Endothelial cell of umbilical vein (primary cell): ENCODE measurements at regions not wholly inside any gene's neighbourhood (a gene's known extent, or its start where the extent isn't known, plus 50 kb on each side); places are given as distances from the start of the nearest gene placed in this dataset.

Source experiments
- BruUV-seq: library from RNA; stranded (reverse); fragments of 400-500 nt; replicated peaks from 2 replicates; lab custom pipeline; 2021; lab: Mats Ljungman, UMichigan
- CTCF ChIA-PET: fragments of 300-600, 350-600 bp; sonication (Branson Sonifier 250); formaldehyde crosslinking; loops from one replicate; lab custom pipeline; 2021; ENCODE audit warnings: antibody characterized with exemption, inconsistent platforms; lab: Charles Lee
- POLR2A ChIA-PET: fragments of 300-600, 350-600 bp; sonication (Branson Sonifier 250); formaldehyde crosslinking; loops from one replicate; lab custom pipeline; 2021; ENCODE audit warnings: antibody characterized with exemption, inconsistent platforms; lab: Charles Lee
- DNase-seq: peaks from one replicate; pipeline ENCODE4 v3.0.0-alpha.2; 2011; ENCODE audit warnings: low read depth, low spot score
- FAIRE-seq: peaks from 2 replicates; lab custom pipeline; 2011; peaks lifted over from hg19 to GRCh38; lab: Jason Lieb, UNC
- H2AFZ ChIP-seq: 2 replicates; pipeline ENCODE4 v1.6.0; 2012; ENCODE audit warnings: low read depth, low read length, control low read depth, inconsistent platforms
- H3K27ac ChIP-seq: 2 replicates; pipeline ENCODE4 v1.5.1; 2011; ENCODE audit warnings: low read depth, mild to moderate bottlenecking, control low read depth, low read length, moderate library complexity; ENCODE audit not compliant: insufficient read depth
- H3K27me3 ChIP-seq, 2 experiments: 2 replicates each; pipeline versions ENCODE4 v1.6.0 to v1.6.1; 2011; ENCODE audit warnings: low read length in 2 of 2, mixed read lengths in 1 of 2; ENCODE audit not compliant: control insufficient read depth in 2 of 2, insufficient read depth in 2 of 2
- H3K36me3 ChIP-seq, 2 experiments: 2 replicates in 1 of 2; 3 replicates in 1 of 2; pipeline ENCODE4 v1.5.1; 2011; ENCODE audit warnings: low read length in 2 of 2, mild to moderate bottlenecking in 1 of 2, moderate library complexity in 1 of 2; ENCODE audit not compliant: control insufficient read depth in 2 of 2, insufficient read depth in 2 of 2; ENCODE audit errors: extremely low read depth in 1 of 2
- H3K4me1 ChIP-seq: 3 replicates; pipeline ENCODE4 v1.5.1; 2011; ENCODE audit warnings: mild to moderate bottlenecking, low read length; ENCODE audit not compliant: control insufficient read depth, insufficient read depth; ENCODE audit errors: extremely low read depth
- H3K4me2 ChIP-seq: 2 replicates; pipeline ENCODE4 v1.6.1; 2011; ENCODE audit warnings: low read length, control low read depth, mixed read lengths; ENCODE audit not compliant: insufficient read depth
- H3K4me3 ChIP-seq, 3 experiments: fragments of 200-600 bp in 1 of 3; sonication (generic), shearing (Covaris generic) in 1 of 3; replicated peaks in 1 of 3; 2 replicates each; pipeline ENCODE4 v1.5.1; 2011 to 2016; ENCODE audit warnings: control low read depth in 3 of 3, low read length in 3 of 3, mild to moderate bottlenecking in 2 of 3, inconsistent platforms in 1 of 3, low read depth in 1 of 3, moderate library complexity in 1 of 3; ENCODE audit not compliant: insufficient read depth in 1 of 3
- H3K79me2 ChIP-seq: 2 replicates; pipeline ENCODE4 v1.6.0; 2012; ENCODE audit warnings: low read length, inconsistent platforms; ENCODE audit not compliant: control insufficient read depth, insufficient read depth
- H3K9ac ChIP-seq: replicated peaks from 2 replicates; pipeline ENCODE3; 2011; ENCODE audit warnings: low read length, control low read depth; ENCODE audit not compliant: insufficient read depth; ENCODE audit errors: extremely low read depth
- H3K9me1 ChIP-seq: replicated peaks from 3 replicates; pipeline ENCODE4 v1.6.0; 2011; ENCODE audit warnings: mild to moderate bottlenecking, low read length; ENCODE audit not compliant: control insufficient read depth, insufficient read depth; ENCODE audit errors: extremely low read depth
- H3K9me3 ChIP-seq: replicated peaks from 2 replicates; pipeline ENCODE4 v1.5.1; 2012; ENCODE audit warnings: low read length, inconsistent platforms; ENCODE audit not compliant: control insufficient read depth, insufficient read depth
- H4K20me1 ChIP-seq: replicated peaks from 2 replicates; pipeline ENCODE3; 2011; ENCODE audit warnings: mild to moderate bottlenecking, low read length; ENCODE audit not compliant: control insufficient read depth, insufficient read depth; ENCODE audit errors: extremely low read depth
- CTCF ChIP-seq, 2 donors: IDR thresholded peaks; 1 replicate in 1 of 2; 2 replicates in 1 of 2; pipeline ENCODE4 v1.5.1; 2011; ENCODE audit warnings: low read length in 2 of 2, mild to moderate bottlenecking in 2 of 2, moderate library complexity in 2 of 2, control low read depth in 1 of 2, inconsistent platforms in 1 of 2, low read depth in 1 of 2; ENCODE audit not compliant: insufficient read depth in 1 of 2; ENCODE audit errors: extremely low read depth in 1 of 2
- EZH2 ChIP-seq: IDR thresholded peaks from 2 replicates; pipeline ENCODE4 v1.6.1; 2012; ENCODE audit warnings: borderline replicate concordance, low read depth, mild to moderate bottlenecking, moderate library complexity, low read length, inconsistent platforms; ENCODE audit not compliant: severe bottlenecking
- FOS ChIP-seq: IDR thresholded peaks from 2 replicates; pipeline ENCODE4 v1.6.1; 2011; ENCODE audit warnings: mild to moderate bottlenecking, low read length, moderate library complexity, borderline replicate concordance; ENCODE audit not compliant: insufficient read depth
- GATA2 ChIP-seq: IDR thresholded peaks from 2 replicates; pipeline ENCODE4 v1.7.0; 2011; ENCODE audit warnings: low read depth, mild to moderate bottlenecking, moderate library complexity, mixed read lengths, low read length; ENCODE audit not compliant: insufficient read length, insufficient read depth
- JUN ChIP-seq: IDR thresholded peaks from 2 replicates; pipeline ENCODE4 v1.6.1; 2011; ENCODE audit warnings: borderline replicate concordance, low read depth; ENCODE audit not compliant: insufficient read length, insufficient read depth
- MAX ChIP-seq: IDR thresholded peaks from 2 replicates; pipeline ENCODE4 v1.6.1; 2011; ENCODE audit not compliant: insufficient read depth, insufficient read length
- MYC ChIP-seq: IDR thresholded peaks from one replicate; pipeline ENCODE4 v1.6.1; 2011; ENCODE audit warnings: mild to moderate bottlenecking, low read depth, low read length
- POLR2A ChIP-seq: IDR thresholded peaks from 2 replicates; pipeline ENCODE4 v1.6.1; 2012; ENCODE audit warnings: low read depth, mild to moderate bottlenecking, control low read depth, low read length
- POLR2AphosphoS5 ChIP-seq: IDR thresholded peaks from 2 replicates; pipeline ENCODE4 v1.6.1; 2012; ENCODE audit warnings: low read depth, mild to moderate bottlenecking, control low read depth, low read length, moderate library complexity; ENCODE audit not compliant: insufficient read depth
- dilution Hi-C: fragments of 300-500 bp; cut with MboI; formaldehyde crosslinking; loops from one replicate; pipeline ENCODE4 v1.15.0; 2019; ENCODE audit warnings: low sequenced_read_pairs; ENCODE audit not compliant: extremely low pct_ligation_motif_present
- intact Hi-C: fragments of 100-400 bp; cut with micrococcal nuclease; formaldehyde crosslinking; loops from one replicate; pipeline ENCODE4 v1.10.0; 2022

GRCh38 chr6:92377137-92377536 lies 1042.2 kb downstream of the EPHA7 start:
- CTCF ChIA-PET: no interaction called here
- DNase-seq (no peak), FAIRE-seq (no peak)
- intact Hi-C loops: no loop called here
- no peaks in the 10 kb centered on the region for H3K79me2 ChIP-seq
- BruUV-seq: no TSS peak
- TF ChIP-seq FOS: no peak
- TF ChIP-seq EZH2: no peak
- TF ChIP-seq GATA2: no peak
- no peak for TF ChIP-seq CTCF (IDR thresholded peaks at IDR 0.05; ENCODE audit: extremely low read depth in 1 of 2, insufficient read depth in 1 of 2, low read depth in 1 of 2, low read length in 2 of 2)
- no peak for TF ChIP-seq MAX
- no peak for TF ChIP-seq JUN
- TF ChIP-seq POLR2AphosphoS5: no peak
- no peak for TF ChIP-seq MYC
- no peak for TF ChIP-seq POLR2A
- no peak overlapping the region for H2AFZ ChIP-seq
- no peak overlapping the region for H3K27ac ChIP-seq
- H4K20me1 ChIP-seq: no peaks in the 10 kb centered on the region
- H3K9ac ChIP-seq: no peak overlapping the region
- H3K4me2 ChIP-seq: no peak overlapping the region
- H3K27me3 ChIP-seq: no peaks in the 10 kb centered on the region
- dilution Hi-C loops: no loop called here
- no peaks in the 10 kb centered on the region for H3K9me3 ChIP-seq
- POLR2A ChIA-PET: no interaction called here
- H3K36me3 ChIP-seq: no peaks in the 10 kb centered on the region
- no peak overlapping the region for H3K4me3 ChIP-seq
- H3K4me1 ChIP-seq: no peaks in the 10 kb centered on the region
- H3K9me1 ChIP-seq: no peaks in the 10 kb centered on the region
